ENCODE measurements at regions not wholly inside any gene's neighbourhood (a gene's known extent, or its start where the extent isn't known, plus 50 kb on each side); places are given as distances from the start of the nearest gene placed in this dataset.

DNA sequence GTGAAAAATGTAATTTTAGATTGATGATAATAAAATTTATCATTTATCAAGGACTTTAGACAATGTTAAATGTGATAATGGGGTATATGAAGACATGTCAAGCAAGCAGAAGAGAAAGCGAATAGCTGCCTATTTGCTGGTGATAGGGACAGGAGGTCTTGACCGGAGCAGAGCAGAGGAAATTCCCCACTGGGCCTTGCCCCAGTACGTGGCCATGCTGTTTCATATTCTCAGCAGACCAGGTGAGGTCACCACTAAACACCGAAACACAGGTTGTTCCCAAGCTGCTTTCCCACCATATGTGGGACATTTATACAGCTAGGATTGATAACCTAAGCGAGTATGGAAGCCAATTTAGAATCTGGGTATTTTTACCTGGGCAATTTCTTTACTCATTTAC is 1629.6 kb downstream of the FAM181B start:
- H3K27ac ChIP-seq (ENCODE audit: low read length, poor library complexity, severe bottlenecking): no peak overlapping the region
- H3K79me1 ChIP-seq (replicated peaks; ENCODE audit: low read length, poor library complexity, severe bottlenecking): no peaks in the 10 kb centered on the region
- 70% methylated on average over 4 of the region's 5 CpGs for WGBS
- H2AFZ ChIP-seq (ENCODE audit: low read depth, low read length): no peak overlapping the region
- no peak for DNase-seq
- no peak overlapping the region for H3K18ac ChIP-seq (ENCODE audit: low read depth in 1 of 2, low read length in 2 of 2)
- no peaks in the 10 kb centered on the region for H3K4me1 ChIP-seq (ENCODE audit: control insufficient read depth, insufficient read depth, low read depth, low read length)
- peak overlapping the region in 1 of 2 experiments; percentile 32 for H3K14ac ChIP-seq (ENCODE audit: low read length in 2 of 2)
- H4K91ac ChIP-seq (ENCODE audit: low read length): no peak overlapping the region
- H3K9ac ChIP-seq (ENCODE audit: low read length): no peak overlapping the region
- no peaks in the 10 kb centered on the region for H3K36me3 ChIP-seq (ENCODE audit: control insufficient read depth in 1 of 2, insufficient read depth in 2 of 2, low read depth in 1 of 2, low read length in 2 of 2)
- no peak overlapping the region for H2AK5ac ChIP-seq (ENCODE audit: low read length, severe bottlenecking)
- no peak overlapping the region for H3K4me2 ChIP-seq (ENCODE audit: low read length, poor library complexity, severe bottlenecking)
- no peak overlapping the region for H2BK5ac ChIP-seq (ENCODE audit: low read depth, low read length, poor library complexity, severe bottlenecking)
- H2BK15ac ChIP-seq (ENCODE audit: low read depth, poor library complexity, severe bottlenecking): no peak overlapping the region
- no peak overlapping the region for H2BK120ac ChIP-seq (ENCODE audit: low read depth, low read length)
- H3K23ac ChIP-seq (ENCODE audit: low read length in 2 of 2): no peak overlapping the region
- H3K27me3 ChIP-seq (ENCODE audit: control insufficient read depth in 1 of 2, insufficient read depth in 1 of 2, low read length in 2 of 2): no peaks in the 10 kb centered on the region
- no peak overlapping the region for H2BK12ac ChIP-seq (ENCODE audit: low read length in 2 of 2)
- no peak overlapping the region for H3K4me3 ChIP-seq (ENCODE audit: insufficient read depth in 1 of 2, low read depth in 1 of 2, low read length in 2 of 2)
- peak overlapping the region; percentile 12 for H4K8ac ChIP-seq (ENCODE audit: low read length)
- no peak overlapping the region for H3K4ac ChIP-seq (ENCODE audit: low read depth in 1 of 2, low read length in 2 of 2)
- no peaks in the 10 kb centered on the region for H3K9me3 ChIP-seq (ENCODE audit: control insufficient read depth, low read length)

DNA sequence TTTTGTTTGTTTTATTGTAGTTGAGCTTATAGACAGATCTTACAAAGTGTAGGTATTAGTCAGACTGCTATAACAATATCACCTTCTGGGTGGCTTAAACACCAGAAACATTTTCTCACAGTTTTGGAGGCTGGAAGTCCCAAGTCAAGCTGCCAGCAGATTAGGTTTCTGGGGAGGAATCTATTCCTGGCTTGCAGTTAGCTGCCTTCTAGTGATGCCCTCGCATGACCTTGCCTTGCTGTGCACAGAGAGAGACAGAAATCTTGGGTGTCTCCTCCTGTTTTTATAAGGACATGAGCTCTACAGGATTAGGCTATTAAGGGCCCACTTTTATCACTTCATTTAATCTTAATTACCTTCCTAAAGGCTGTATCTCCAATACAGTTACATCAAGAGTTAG is 1635.2 kb downstream of the FAM181B start:
- Histone ChIP-seq H3K79me1 (replicated peaks; ENCODE audit: low read length, poor library complexity, severe bottlenecking) (no peaks in the 10 kb centered on the region), H3K4ac (ENCODE audit: low read depth in 1 of 2, low read length in 2 of 2) (no peak overlapping the region), H2BK12ac (ENCODE audit: low read length in 2 of 2) (no peak overlapping the region), H3K36me3 (ENCODE audit: control insufficient read depth in 1 of 2, insufficient read depth in 2 of 2, low read depth in 1 of 2, low read length in 2 of 2) (no peaks in the 10 kb centered on the region), H3K4me2 (ENCODE audit: low read length, poor library complexity, severe bottlenecking) (no peak overlapping the region), H2BK15ac (ENCODE audit: low read depth, poor library complexity, severe bottlenecking) (no peak overlapping the region), H2AFZ (ENCODE audit: low read depth, low read length) (no peak overlapping the region), H2AK5ac (ENCODE audit: low read length, severe bottlenecking) (no peak overlapping the region), H3K18ac (ENCODE audit: low read depth in 1 of 2, low read length in 2 of 2) (no peak overlapping the region), H3K23ac (ENCODE audit: low read length in 2 of 2) (no peak overlapping the region), H3K4me3 (ENCODE audit: insufficient read depth in 1 of 2, low read depth in 1 of 2, low read length in 2 of 2) (no peak overlapping the region), H3K9me3 (ENCODE audit: control insufficient read depth, low read length) (no peaks in the 10 kb centered on the region), H3K27me3 (ENCODE audit: control insufficient read depth in 1 of 2, insufficient read depth in 1 of 2, low read length in 2 of 2) (no peaks in the 10 kb centered on the region), H3K27ac (ENCODE audit: low read length, poor library complexity, severe bottlenecking) (no peak overlapping the region), H3K14ac (ENCODE audit: low read length in 2 of 2) (no peak overlapping the region), H2BK120ac (ENCODE audit: low read depth, low read length) (no peak overlapping the region), H4K91ac (ENCODE audit: low read length) (no peak overlapping the region), H4K8ac (ENCODE audit: low read length) (no peak overlapping the region), H3K9ac (ENCODE audit: low read length) (no peak overlapping the region), H2BK5ac (ENCODE audit: low read depth, low read length, poor library complexity, severe bottlenecking) (no peak overlapping the region), H3K4me1 (ENCODE audit: control insufficient read depth, insufficient read depth, low read depth, low read length) (no peaks in the 10 kb centered on the region)
- no peak for DNase-seq
- WGBS: no CpG with 5 or more reads among the region's 1 CpG

- Histone ChIP-seq H3K27me3 (ENCODE audit: control insufficient read depth in 1 of 2, insufficient read depth in 1 of 2, low read length in 2 of 2) (no peaks in the 10 kb centered on the region), H3K9ac (ENCODE audit: low read length) (no peak overlapping the region), H2AK5ac (ENCODE audit: low read length, severe bottlenecking) (no peak overlapping the region), H3K23ac (ENCODE audit: low read length in 2 of 2) (no peak overlapping the region), H3K4ac (ENCODE audit: low read depth in 1 of 2, low read length in 2 of 2) (no peak overlapping the region), H3K27ac (ENCODE audit: low read length, poor library complexity, severe bottlenecking) (no peak overlapping the region), H4K91ac (ENCODE audit: low read length) (no peak overlapping the region), H4K8ac (ENCODE audit: low read length) (no peak overlapping the region), H2AFZ (ENCODE audit: low read depth, low read length) (no peak overlapping the region), H3K9me3 (ENCODE audit: control insufficient read depth, low read length) (no peaks in the 10 kb centered on the region), H3K79me1 (replicated peaks; ENCODE audit: low read length, poor library complexity, severe bottlenecking) (no peaks in the 10 kb centered on the region), H2BK5ac (ENCODE audit: low read depth, low read length, poor library complexity, severe bottlenecking) (no peak overlapping the region), H2BK120ac (ENCODE audit: low read depth, low read length) (no peak overlapping the region), H3K36me3 (ENCODE audit: control insufficient read depth in 1 of 2, insufficient read depth in 2 of 2, low read depth in 1 of 2, low read length in 2 of 2) (no peaks in the 10 kb centered on the region), H2BK15ac (ENCODE audit: low read depth, poor library complexity, severe bottlenecking) (no peak overlapping the region), H3K14ac (ENCODE audit: low read length in 2 of 2) (no peak overlapping the region), H3K4me1 (ENCODE audit: control insufficient read depth, insufficient read depth, low read depth, low read length) (no peaks in the 10 kb centered on the region), H3K4me3 (ENCODE audit: insufficient read depth in 1 of 2, low read depth in 1 of 2, low read length in 2 of 2) (no peak overlapping the region), H3K4me2 (ENCODE audit: low read length, poor library complexity, severe bottlenecking) (no peak overlapping the region), H2BK12ac (ENCODE audit: low read length in 2 of 2) (no peak overlapping the region), H3K18ac (ENCODE audit: low read depth in 1 of 2, low read length in 2 of 2) (no peak overlapping the region)
- DNase-seq: no peak
Measured at GRCh38 chr11:81092522-81092921, 1641.1 kb downstream of the FAM181B start.

GRCh38 chr11:81089242-81089641 is 1644.4 kb downstream of the FAM181B start:
- H2AK5ac ChIP-seq (ENCODE audit: low read length, severe bottlenecking): no peak overlapping the region
- no peak overlapping the region for H3K14ac ChIP-seq (ENCODE audit: low read length in 2 of 2)
- peaks cover 5% of the 10 kb centered on the region for H3K9me3 ChIP-seq (ENCODE audit: control insufficient read depth, low read length)
- no peak overlapping the region for H3K4ac ChIP-seq (ENCODE audit: low read depth in 1 of 2, low read length in 2 of 2)
- no peaks in the 10 kb centered on the region for H3K79me1 ChIP-seq (replicated peaks; ENCODE audit: low read length, poor library complexity, severe bottlenecking)
- H4K8ac ChIP-seq (ENCODE audit: low read length): no peak overlapping the region
- H3K4me1 ChIP-seq (ENCODE audit: control insufficient read depth, insufficient read depth, low read depth, low read length): no peaks in the 10 kb centered on the region
- no peak overlapping the region for H3K9ac ChIP-seq (ENCODE audit: low read length)
- no peak for DNase-seq
- H3K4me2 ChIP-seq (ENCODE audit: low read length, poor library complexity, severe bottlenecking): no peak overlapping the region
- H2BK120ac ChIP-seq (ENCODE audit: low read depth, low read length): no peak overlapping the region
- H3K4me3 ChIP-seq (ENCODE audit: insufficient read depth in 1 of 2, low read depth in 1 of 2, low read length in 2 of 2): no peak overlapping the region
- no peak overlapping the region for H2BK12ac ChIP-seq (ENCODE audit: low read length in 2 of 2)
- H3K18ac ChIP-seq (ENCODE audit: low read depth in 1 of 2, low read length in 2 of 2): no peak overlapping the region
- H2AFZ ChIP-seq (ENCODE audit: low read depth, low read length): no peak overlapping the region
- no peak overlapping the region for H2BK15ac ChIP-seq (ENCODE audit: low read depth, poor library complexity, severe bottlenecking)
- H2BK5ac ChIP-seq (ENCODE audit: low read depth, low read length, poor library complexity, severe bottlenecking): no peak overlapping the region
- no peak overlapping the region for H4K91ac ChIP-seq (ENCODE audit: low read length)
- H3K27me3 ChIP-seq (ENCODE audit: control insufficient read depth in 1 of 2, insufficient read depth in 1 of 2, low read length in 2 of 2): no peaks in the 10 kb centered on the region
- no peaks in the 10 kb centered on the region for H3K36me3 ChIP-seq (ENCODE audit: control insufficient read depth in 1 of 2, insufficient read depth in 2 of 2, low read depth in 1 of 2, low read length in 2 of 2)
- WGBS: 56% methylated on average over 4 of the region's 4 CpGs
- no peak overlapping the region for H3K23ac ChIP-seq (ENCODE audit: low read length in 2 of 2)
- H3K27ac ChIP-seq (ENCODE audit: low read length, poor library complexity, severe bottlenecking): no peak overlapping the region
